ENCODE measurements at regions not wholly inside any gene's neighbourhood (a gene's known extent, or its start where the extent isn't known, plus 50 kb on each side); places are given as distances from the start of the nearest gene placed in this dataset.

DNA sequence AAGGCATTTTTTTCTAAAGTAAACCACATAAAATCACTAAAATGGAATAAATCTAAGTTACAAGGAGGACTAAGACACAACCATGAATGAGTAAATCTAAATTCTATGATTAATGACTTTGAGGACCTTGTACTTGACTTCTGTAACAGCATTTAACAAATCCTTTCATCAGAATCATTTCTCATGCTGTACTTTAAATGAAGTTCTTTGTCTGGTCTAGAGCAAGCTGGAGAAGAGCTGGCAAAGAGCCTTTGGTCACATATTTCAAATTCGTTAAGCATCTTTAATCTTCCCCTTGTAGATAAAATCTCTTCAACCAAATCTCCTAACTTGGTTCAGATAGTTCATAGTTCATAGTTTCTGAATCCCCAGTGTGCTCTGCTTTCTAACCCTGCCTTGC lies 405.4 kb downstream of the PTPRC start:
- Histone ChIP-seq H3K27me3 (ENCODE audit: insufficient read depth, low read length) (no peaks in the 10 kb centered on the region), H3K36me3 (ENCODE audit: insufficient read depth, low read length) (no peaks in the 10 kb centered on the region), H3K4me3 (ENCODE audit: low read length) (no peak overlapping the region), H3K9ac (ENCODE audit: low read depth, low read length) (no peak overlapping the region), H3K9me3 (ENCODE audit: insufficient read depth, low read depth, low read length) (no peaks in the 10 kb centered on the region), H3K27ac (ENCODE audit: low read depth, low read length) (no peak overlapping the region), H3K4me1 (ENCODE audit: insufficient read depth, low read length) (no peaks in the 10 kb centered on the region)
- WGBS = 100% methylated on average over 1 of the region's 1 CpG

DNA sequence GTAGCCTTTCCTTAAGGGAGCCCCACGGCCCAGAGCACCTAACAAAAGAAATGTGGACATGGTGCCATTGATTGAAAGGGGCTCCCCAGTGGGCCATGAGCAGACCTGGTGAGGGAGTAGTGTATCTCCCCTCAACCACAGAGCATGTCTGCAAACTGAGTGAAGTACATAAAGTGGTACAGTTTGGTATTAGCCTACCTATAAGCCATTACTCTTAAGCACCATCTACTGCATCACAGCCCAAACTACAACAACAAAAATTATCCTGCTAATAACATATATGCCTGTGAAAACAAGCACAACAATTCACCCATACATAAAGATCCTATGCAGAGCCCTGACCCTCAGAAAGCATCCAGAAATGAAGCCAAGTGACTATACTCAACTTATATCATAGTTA lies 407.8 kb downstream of the PTPRC start:
- Histone ChIP-seq H3K27ac (ENCODE audit: low read depth, low read length) (no peak overlapping the region), H3K9ac (ENCODE audit: low read depth, low read length) (no peak overlapping the region), H3K4me1 (ENCODE audit: insufficient read depth, low read length) (no peaks in the 10 kb centered on the region), H3K9me3 (ENCODE audit: insufficient read depth, low read depth, low read length) (no peaks in the 10 kb centered on the region), H3K36me3 (ENCODE audit: insufficient read depth, low read length) (no peaks in the 10 kb centered on the region), H3K4me3 (ENCODE audit: low read length) (no peak overlapping the region), H3K27me3 (ENCODE audit: insufficient read depth, low read length) (no peaks in the 10 kb centered on the region)
- 95% methylated on average over 1 of the region's 1 CpG for WGBS

DNA sequence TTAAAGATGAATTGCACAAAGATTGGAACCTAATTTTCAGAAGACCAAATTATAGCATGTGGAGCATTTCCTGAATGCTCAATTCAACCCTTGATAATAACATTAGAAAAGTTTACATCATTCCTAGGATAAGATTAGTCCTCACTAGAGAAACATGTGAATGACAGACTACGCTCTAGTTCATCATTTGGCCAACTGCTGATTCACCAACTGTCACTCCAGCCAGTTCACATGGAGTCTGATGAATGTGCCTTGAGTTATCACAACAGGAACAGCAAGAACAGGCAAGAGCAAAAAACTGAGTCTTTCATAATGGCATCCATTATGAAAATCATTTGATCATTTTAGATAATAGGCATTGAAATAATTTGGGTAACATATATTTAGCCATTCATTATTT lies 415.9 kb downstream of the PTPRC start:
- Histone ChIP-seq H3K27ac (ENCODE audit: low read depth, low read length) (no peak overlapping the region), H3K4me1 (ENCODE audit: insufficient read depth, low read length) (no peaks in the 10 kb centered on the region), H3K9me3 (ENCODE audit: insufficient read depth, low read depth, low read length) (no peaks in the 10 kb centered on the region), H3K36me3 (ENCODE audit: insufficient read depth, low read length) (no peaks in the 10 kb centered on the region), H3K9ac (ENCODE audit: low read depth, low read length) (no peak overlapping the region), H3K4me3 (ENCODE audit: low read length) (no peak overlapping the region), H3K27me3 (ENCODE audit: insufficient read depth, low read length) (no peaks in the 10 kb centered on the region)
- WGBS = 96% methylated on average over 1 of the region's 1 CpG

DNA sequence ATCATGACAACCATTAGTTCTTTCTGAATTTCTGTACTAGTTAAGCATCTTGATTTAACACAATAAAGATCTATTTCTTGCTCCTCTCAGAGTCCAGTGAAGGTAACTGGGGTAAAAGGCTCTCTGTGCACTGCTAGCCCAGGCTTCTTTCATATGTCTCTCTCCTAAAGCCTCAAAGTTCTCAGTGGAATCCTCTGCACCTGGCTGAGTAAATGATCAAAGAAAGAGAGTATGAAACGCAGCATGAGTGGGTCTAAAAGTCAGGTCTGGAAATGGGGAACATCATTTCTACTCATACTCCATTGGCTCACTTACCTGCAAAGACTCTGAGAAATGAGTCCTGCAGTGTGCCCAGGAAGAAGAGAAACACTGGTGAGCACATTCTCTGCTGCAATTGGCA lies 418.5 kb downstream of the PTPRC start:
- no peaks in the 10 kb centered on the region for H3K36me3 ChIP-seq (ENCODE audit: insufficient read depth, low read length)
- no peak overlapping the region for H3K4me3 ChIP-seq (ENCODE audit: low read length)
- H3K9ac ChIP-seq (ENCODE audit: low read depth, low read length) = no peak overlapping the region
- no peaks in the 10 kb centered on the region for H3K9me3 ChIP-seq (ENCODE audit: insufficient read depth, low read depth, low read length)
- no peaks in the 10 kb centered on the region for H3K4me1 ChIP-seq (ENCODE audit: insufficient read depth, low read length)
- H3K27ac ChIP-seq (ENCODE audit: low read depth, low read length) = no peak overlapping the region
- no CpG with 5 or more reads among the region's 1 CpG for WGBS
- no peaks in the 10 kb centered on the region for H3K27me3 ChIP-seq (ENCODE audit: insufficient read depth, low read length)

DNA sequence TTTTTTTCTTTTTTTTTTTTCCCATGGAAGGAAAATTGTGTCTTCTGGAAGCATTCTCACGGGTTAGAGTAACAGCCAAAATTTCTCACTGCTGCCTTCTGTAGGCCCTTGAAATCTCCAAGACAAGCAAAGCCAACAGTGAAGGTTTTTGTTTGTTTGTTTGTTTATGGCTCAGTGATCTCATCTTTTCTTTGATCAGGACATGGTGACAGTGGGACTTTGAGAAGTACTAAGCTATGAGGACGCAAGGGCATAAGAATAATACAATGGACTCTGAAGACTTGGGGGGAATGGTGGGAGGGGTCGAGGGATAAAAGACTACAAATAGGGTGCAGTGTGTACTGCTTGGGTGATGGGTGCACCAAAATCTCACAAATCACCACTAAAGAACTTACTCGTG lies 419.4 kb downstream of the PTPRC start:
- Histone ChIP-seq H3K9me3 (ENCODE audit: insufficient read depth, low read depth, low read length) (no peaks in the 10 kb centered on the region), H3K9ac (ENCODE audit: low read depth, low read length) (no peak overlapping the region), H3K4me1 (ENCODE audit: insufficient read depth, low read length) (no peaks in the 10 kb centered on the region), H3K4me3 (ENCODE audit: low read length) (no peak overlapping the region), H3K27me3 (ENCODE audit: insufficient read depth, low read length) (no peaks in the 10 kb centered on the region), H3K27ac (ENCODE audit: low read depth, low read length) (no peak overlapping the region), H3K36me3 (ENCODE audit: insufficient read depth, low read length) (no peaks in the 10 kb centered on the region)
- WGBS = 89% methylated on average over 2 of the region's 4 CpGs

DNA sequence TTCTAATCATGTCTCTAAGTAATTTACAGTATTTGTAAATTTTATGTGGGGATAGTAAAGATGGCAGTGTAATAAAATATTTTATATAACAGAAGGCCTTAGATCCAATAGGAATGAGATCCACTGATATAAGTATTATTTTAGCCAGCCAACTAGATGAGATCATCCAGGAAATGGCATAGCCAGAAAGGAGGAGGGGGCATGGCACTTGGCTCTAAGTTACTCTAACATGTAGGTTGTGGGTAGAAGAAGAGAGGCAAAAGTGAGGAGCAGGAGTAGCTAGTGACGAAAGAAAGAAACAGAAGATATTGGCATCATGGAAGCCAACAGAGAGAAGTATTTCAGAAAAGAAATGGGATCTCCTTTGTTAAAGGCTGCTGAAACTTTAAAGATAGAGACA lies 426.1 kb downstream of the PTPRC start:
- H3K27me3 ChIP-seq (ENCODE audit: insufficient read depth, low read length) = no peaks in the 10 kb centered on the region
- WGBS = 94% methylated on average over 1 of the region's 1 CpG
- no peak overlapping the region for H3K9ac ChIP-seq (ENCODE audit: low read depth, low read length)
- no peaks in the 10 kb centered on the region for H3K36me3 ChIP-seq (ENCODE audit: insufficient read depth, low read length)
- H3K9me3 ChIP-seq (ENCODE audit: insufficient read depth, low read depth, low read length) = no peaks in the 10 kb centered on the region
- H3K4me3 ChIP-seq (ENCODE audit: low read length) = no peak overlapping the region
- no peak overlapping the region for H3K27ac ChIP-seq (ENCODE audit: low read depth, low read length)
- H3K4me1 ChIP-seq (ENCODE audit: insufficient read depth, low read length) = no peaks in the 10 kb centered on the region

DNA sequence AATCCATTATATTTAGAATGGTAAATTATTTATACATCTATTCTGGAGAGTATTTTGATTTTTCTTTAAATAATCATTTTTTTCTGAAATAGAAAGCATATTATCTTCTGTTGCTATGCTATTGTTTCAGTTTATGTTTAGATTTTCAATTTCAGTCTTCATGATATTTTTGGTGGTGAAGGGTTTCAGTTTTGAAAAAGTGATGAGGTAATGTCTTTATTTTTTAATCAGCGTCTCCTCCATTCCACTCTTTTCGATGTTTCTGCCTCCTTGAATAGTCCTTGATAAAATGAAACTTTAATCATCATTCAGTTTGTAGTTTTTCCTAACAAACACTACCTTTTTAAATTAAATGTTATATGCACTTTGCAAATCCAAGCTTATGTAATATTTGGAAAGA lies 428.6 kb downstream of the PTPRC start:
- no CpG with 5 or more reads among the region's 2 CpGs for WGBS
- no peaks in the 10 kb centered on the region for H3K4me1 ChIP-seq (ENCODE audit: insufficient read depth, low read length)
- H3K9me3 ChIP-seq (ENCODE audit: insufficient read depth, low read depth, low read length) = no peaks in the 10 kb centered on the region
- no peak overlapping the region for H3K4me3 ChIP-seq (ENCODE audit: low read length)
- no peaks in the 10 kb centered on the region for H3K27me3 ChIP-seq (ENCODE audit: insufficient read depth, low read length)
- no peaks in the 10 kb centered on the region for H3K36me3 ChIP-seq (ENCODE audit: insufficient read depth, low read length)
- no peak overlapping the region for H3K27ac ChIP-seq (ENCODE audit: low read depth, low read length)
- H3K9ac ChIP-seq (ENCODE audit: low read depth, low read length) = no peak overlapping the region

DNA sequence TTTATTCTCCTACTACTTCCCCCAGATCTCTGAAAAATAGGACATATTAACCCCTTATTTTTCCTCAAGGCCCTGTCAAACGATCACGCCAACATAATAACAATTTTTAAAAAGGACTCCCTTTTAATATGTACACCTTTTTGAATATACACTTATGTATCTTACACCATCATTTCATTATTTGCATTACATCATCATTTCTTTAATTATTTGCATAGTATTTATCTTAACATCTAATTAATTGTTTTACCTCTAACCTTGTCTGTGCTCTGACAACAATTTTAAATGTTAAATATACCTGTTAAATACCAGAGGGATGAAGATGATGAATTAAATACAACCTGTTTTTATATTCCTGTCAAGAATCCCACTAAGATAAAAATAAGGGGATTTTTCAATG lies 432.2 kb downstream of the PTPRC start:
- Histone ChIP-seq H3K4me1 (ENCODE audit: insufficient read depth, low read length) (no peaks in the 10 kb centered on the region), H3K27ac (ENCODE audit: low read depth, low read length) (no peak overlapping the region), H3K4me3 (ENCODE audit: low read length) (no peak overlapping the region), H3K27me3 (ENCODE audit: insufficient read depth, low read length) (no peaks in the 10 kb centered on the region), H3K9ac (ENCODE audit: low read depth, low read length) (no peak overlapping the region), H3K36me3 (ENCODE audit: insufficient read depth, low read length) (no peaks in the 10 kb centered on the region), H3K9me3 (ENCODE audit: insufficient read depth, low read depth, low read length) (no peaks in the 10 kb centered on the region)
- 94% methylated on average over 2 of the region's 2 CpGs for WGBS

DNA sequence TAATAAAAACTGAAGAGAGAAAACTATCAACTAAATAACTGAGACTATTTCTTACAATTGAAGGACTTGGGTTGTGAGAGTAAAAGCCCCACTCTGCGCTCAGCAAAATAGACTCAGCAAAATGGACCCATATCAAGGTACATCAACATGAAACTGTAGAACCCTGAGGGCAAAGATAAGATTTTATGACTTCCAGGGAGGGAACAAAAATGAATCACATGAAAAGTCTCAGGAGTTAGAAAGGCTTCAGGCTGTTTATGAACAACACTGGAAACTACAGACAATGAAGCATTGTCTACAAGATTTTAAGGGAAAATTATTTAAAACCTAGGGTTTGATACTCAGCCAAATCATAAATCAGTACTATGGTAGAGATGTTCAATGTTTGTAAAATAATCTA lies 434.3 kb downstream of the PTPRC start:
- H3K4me3 ChIP-seq (ENCODE audit: low read length) = no peak overlapping the region
- H3K9ac ChIP-seq (ENCODE audit: low read depth, low read length) = no peak overlapping the region
- no peaks in the 10 kb centered on the region for H3K36me3 ChIP-seq (ENCODE audit: insufficient read depth, low read length)
- whole genome bisulfite sequencing = 100% methylated on average over 1 of the region's 1 CpG
- H3K9me3 ChIP-seq (ENCODE audit: insufficient read depth, low read depth, low read length) = no peaks in the 10 kb centered on the region
- H3K27ac ChIP-seq (ENCODE audit: low read depth, low read length) = no peak overlapping the region
- H3K27me3 ChIP-seq (ENCODE audit: insufficient read depth, low read length) = no peaks in the 10 kb centered on the region
- H3K4me1 ChIP-seq (ENCODE audit: insufficient read depth, low read length) = no peaks in the 10 kb centered on the region

DNA sequence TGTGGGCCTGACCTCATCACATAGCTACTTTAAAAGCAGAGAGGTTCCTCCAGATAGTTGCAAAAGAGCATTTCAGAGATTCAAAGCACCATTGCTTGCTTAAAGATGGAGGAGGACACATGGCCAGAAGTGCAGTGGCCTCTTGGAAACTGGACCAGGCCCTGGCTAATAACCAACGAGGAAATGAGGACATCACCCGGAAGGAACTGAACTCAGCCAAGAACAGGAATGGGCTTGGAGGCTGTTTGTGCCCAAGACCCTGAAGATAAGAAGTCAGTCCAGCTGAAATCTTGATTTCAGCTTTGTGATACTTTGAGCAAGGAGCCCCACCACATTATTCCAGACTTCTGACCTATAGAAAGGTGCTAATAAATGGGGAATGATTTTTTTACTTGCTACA lies 437.0 kb downstream of the PTPRC start:
- Histone ChIP-seq H3K9me3 (ENCODE audit: insufficient read depth, low read depth, low read length) (no peaks in the 10 kb centered on the region), H3K27ac (ENCODE audit: low read depth, low read length) (no peak overlapping the region), H3K4me1 (ENCODE audit: insufficient read depth, low read length) (no peaks in the 10 kb centered on the region), H3K9ac (ENCODE audit: low read depth, low read length) (no peak overlapping the region), H3K4me3 (ENCODE audit: low read length) (no peak overlapping the region), H3K27me3 (ENCODE audit: insufficient read depth, low read length) (no peaks in the 10 kb centered on the region), H3K36me3 (ENCODE audit: insufficient read depth, low read length) (no peaks in the 10 kb centered on the region)
- WGBS = 93% methylated on average over 2 of the region's 2 CpGs

DNA sequence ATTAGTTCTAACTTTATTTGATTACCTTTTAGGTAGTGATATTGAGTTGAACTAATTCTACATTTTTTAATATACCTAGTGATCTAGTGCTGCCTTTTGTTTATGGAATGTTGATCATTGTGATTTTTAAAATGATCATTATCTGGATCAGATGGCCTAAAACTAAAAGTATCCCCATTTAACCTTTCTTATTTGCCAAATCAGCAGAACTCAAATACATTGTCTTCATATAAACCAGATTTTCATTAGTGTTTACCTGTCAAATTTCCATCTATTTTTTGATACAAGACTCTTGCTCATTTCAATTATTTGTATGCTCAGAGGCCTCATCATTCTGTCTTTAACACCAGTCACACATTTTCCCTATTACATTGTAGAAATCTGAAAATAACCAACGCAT lies 441.2 kb downstream of the PTPRC start:
- Histone ChIP-seq H3K4me1 (ENCODE audit: insufficient read depth, low read length) (no peaks in the 10 kb centered on the region), H3K4me3 (ENCODE audit: low read length) (no peak overlapping the region), H3K27me3 (ENCODE audit: insufficient read depth, low read length) (no peaks in the 10 kb centered on the region), H3K9ac (ENCODE audit: low read depth, low read length) (no peak overlapping the region), H3K36me3 (ENCODE audit: insufficient read depth, low read length) (no peaks in the 10 kb centered on the region), H3K9me3 (ENCODE audit: insufficient read depth, low read depth, low read length) (no peaks in the 10 kb centered on the region), H3K27ac (ENCODE audit: low read depth, low read length) (no peak overlapping the region)
- WGBS = 100% methylated on average over 1 of the region's 1 CpG

DNA sequence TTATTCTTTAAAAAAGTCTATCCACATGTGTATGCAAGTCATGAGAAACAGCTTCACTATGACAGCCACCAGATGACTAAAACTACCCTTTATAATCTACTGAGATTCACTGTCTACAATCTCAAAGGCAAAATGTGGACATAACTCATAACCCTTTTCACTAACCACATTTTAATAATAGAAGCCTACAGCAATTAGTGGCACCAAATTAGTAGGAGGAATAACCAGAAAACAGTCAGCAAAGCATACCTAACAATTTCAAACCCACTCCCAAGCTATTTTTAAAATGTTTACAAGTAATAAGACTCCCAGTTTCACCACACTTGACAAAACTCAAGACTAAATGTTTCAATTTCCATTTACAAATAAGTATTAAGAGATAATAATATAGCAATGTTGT lies 442.9 kb downstream of the PTPRC start:
- Histone ChIP-seq H3K4me1 (ENCODE audit: insufficient read depth, low read length) (no peaks in the 10 kb centered on the region), H3K4me3 (ENCODE audit: low read length) (no peak overlapping the region), H3K9ac (ENCODE audit: low read depth, low read length) (no peak overlapping the region), H3K27ac (ENCODE audit: low read depth, low read length) (no peak overlapping the region), H3K36me3 (ENCODE audit: insufficient read depth, low read length) (no peaks in the 10 kb centered on the region), H3K27me3 (ENCODE audit: insufficient read depth, low read length) (no peaks in the 10 kb centered on the region), H3K9me3 (ENCODE audit: insufficient read depth, low read depth, low read length) (no peaks in the 10 kb centered on the region)

Data from HUES64 (cell line).